K562 (cell line): ENCODE measurements at regions not wholly inside any gene's neighbourhood (a gene's known extent, or its start where the extent isn't known, plus 50 kb on each side); places are given as distances from the start of the nearest gene placed in this dataset.

Source experiments
- ATAC-seq: fragments of 200-7000 bp; cut with Tn5 transposase; 3 replicates; pipeline ENCODE4 v1.9.1; 2020; ENCODE audit warnings: moderate library complexity
- BruUV-seq: library from RNA; stranded (reverse); fragments of 400-500 nt; replicated peaks from 2 replicates; lab custom pipeline; 2021; lab: Mats Ljungman, UMichigan
- CTCF ChIA-PET: fragments of 300-600 bp; formaldehyde crosslinking; extraction: SDS; loops from one replicate; lab custom pipeline; 2021; ENCODE audit warnings: low intra/inter-chr PET ratio; lab: Yijun Ruan, JAX
- POLR2A ChIA-PET: fragments of 300-600, 350-650 bp; sonication (Branson Sonifier 250); formaldehyde crosslinking; extraction: SDS; loops from one replicate; lab custom pipeline; 2021; ENCODE audit warnings: antibody characterized with exemption, inconsistent platforms; lab: Yijun Ruan, JAX
- DNase-seq, 4 experiments: peaks; one replicate each; pipeline versions ENCODE4 v3.0.0 to v3.0.0-alpha.2; 2011 to 2018; ENCODE audit warnings: low spot score in 3 of 4, mixed read lengths in 3 of 4; ENCODE audit errors: extremely low read depth in 1 of 4
- FAIRE-seq: peaks from 2 replicates; lab custom pipeline; 2011; peaks lifted over from hg19 to GRCh38; lab: Jason Lieb, UNC
- H2AFZ ChIP-seq: 2 replicates; pipeline ENCODE4 v1.6.0; 2011; ENCODE audit warnings: low read depth, low read length, control low read depth, inconsistent platforms
- H3K27ac ChIP-seq: fragments of 200-600 bp; 3 replicates; pipeline ENCODE4 v1.8.0; 2011; ENCODE audit warnings: low read depth, mild to moderate bottlenecking, control low read depth, inconsistent platforms, low read length, moderate library complexity, mixed read lengths; ENCODE audit errors: extremely low read depth
- H3K27me3 ChIP-seq, 2 experiments: fragments of 300-600 bp in 1 of 2; 2 replicates in 1 of 2; 3 replicates in 1 of 2; pipeline versions ENCODE4 v1.6.0 to v1.8.0; 2011; ENCODE audit warnings: inconsistent platforms in 2 of 2, low read length in 2 of 2, mild to moderate bottlenecking in 1 of 2, mixed read lengths in 1 of 2, moderate library complexity in 1 of 2; ENCODE audit not compliant: control insufficient read depth in 2 of 2, insufficient read depth in 2 of 2
- H3K36me3 ChIP-seq: fragments of 300-600 bp; 3 replicates; pipeline ENCODE4 v1.8.0; 2011; ENCODE audit warnings: mild to moderate bottlenecking, low read length, inconsistent platforms; ENCODE audit not compliant: control insufficient read depth, insufficient read depth
- H3K4me1 ChIP-seq, 2 experiments: fragments of 200-600 bp in 1 of 2; replicated peaks in 1 of 2; 2 replicates in 1 of 2; 3 replicates in 1 of 2; pipeline versions ENCODE4 v1.5.1 to v1.8.0; 2011; ENCODE audit warnings: inconsistent platforms in 2 of 2, low read length in 2 of 2, mild to moderate bottlenecking in 1 of 2, mixed read lengths in 1 of 2, moderate library complexity in 1 of 2; ENCODE audit not compliant: control insufficient read depth in 2 of 2, insufficient read depth in 2 of 2
- H3K4me2 ChIP-seq: 2 replicates; pipeline ENCODE4 v1.6.1; 2011; ENCODE audit warnings: low read length, control low read depth, inconsistent platforms, mixed read lengths; ENCODE audit not compliant: insufficient read depth
- H3K4me3 ChIP-seq: fragments of 200-600 bp; sonication (generic), shearing (Covaris generic); 2 replicates; pipeline ENCODE4 v1.5.1; 2016; ENCODE audit warnings: control low read depth, inconsistent platforms
- H3K79me2 ChIP-seq: fragments of 200-600 bp; 3 replicates; pipeline ENCODE4 v1.8.0; 2011; ENCODE audit warnings: low read length, inconsistent platforms; ENCODE audit not compliant: control insufficient read depth, insufficient read depth
- H3K9ac ChIP-seq, 2 experiments: 2 replicates each; pipeline versions ENCODE4 v1.6.0 to v1.6.1; 2011; ENCODE audit warnings: low read depth in 2 of 2, low read length in 2 of 2, control low read depth in 1 of 2, inconsistent platforms in 1 of 2, mild to moderate bottlenecking in 1 of 2, mixed read lengths in 1 of 2; ENCODE audit not compliant: insufficient read depth in 1 of 2
- H3K9me1 ChIP-seq: one replicate; pipeline ENCODE4 v1.6.0; 2011; ENCODE audit warnings: inconsistent platforms, mild to moderate bottlenecking, low read length, moderate library complexity; ENCODE audit not compliant: control insufficient read depth, insufficient read depth
- H3K9me3 ChIP-seq: replicated peaks from 2 replicates; pipeline ENCODE4 v1.5.1; 2011; ENCODE audit warnings: low read depth, low read length, inconsistent platforms; ENCODE audit not compliant: control insufficient read depth, insufficient read depth
- H4K20me1 ChIP-seq: replicated peaks from 2 replicates; pipeline ENCODE4 v1.6.1; 2011; ENCODE audit warnings: low read length, inconsistent platforms, mixed read lengths; ENCODE audit not compliant: control insufficient read depth, insufficient read depth
- CTBP1 ChIP-seq: fragments of 450-650 bp; IDR thresholded peaks from 2 replicates; pipeline ENCODE4 v1.6.1; 2016; ENCODE audit warnings: borderline replicate concordance
- DPF2 ChIP-seq: fragments of 450-650 bp; IDR thresholded peaks from 2 replicates; pipeline ENCODE4 v1.6.1; 2016
- EGR1 ChIP-seq: fragments of 450-650 bp; conservative IDR thresholded peaks from 2 replicates; pipeline ENCODE4 v1.6.1; 2017; ENCODE audit warnings: mild to moderate bottlenecking
- KLF6 ChIP-seq: fragments of 250-450 bp; sonication (Bioruptor Pico); IDR thresholded peaks from 2 replicates; pipeline ENCODE4 v1.4.0; 2020; ENCODE audit warnings: mild to moderate bottlenecking, moderate library complexity, borderline replicate concordance
- NEUROD1 ChIP-seq: fragments of 150-350 bp; IDR thresholded peaks from 2 replicates; pipeline ENCODE4 v1.6.1; 2014; ENCODE audit warnings: borderline replicate concordance, low read length, low read depth; ENCODE audit not compliant: partially characterized antibody
- NRF1 ChIP-seq, 2 experiments: fragments of 450-650 bp; IDR thresholded peaks in 1 of 2; conservative IDR thresholded peaks in 1 of 2; 2 replicates each; pipeline ENCODE4 v1.6.1; 2014; ENCODE audit warnings: mild to moderate bottlenecking in 2 of 2
- ZNF551 ChIP-seq: fragments of 250-450 bp; sonication (Bioruptor Pico); IDR thresholded peaks from 2 replicates; pipeline ENCODE4 v1.5.0; 2021; ENCODE audit warnings: mild to moderate bottlenecking, moderate library complexity
- WGBS: fragments of 100-300 bp; shearing (Covaris generic); methylation state at CpG from one replicate; pipeline ENCODE4 v1.1.6; 2016; ENCODE audit warnings: low coverage, mixed read lengths; ENCODE audit not compliant: insufficient coverage; ENCODE audit errors: missing lambda C conversion rate; 5-methylcytosine and 5-hydroxymethylcytosine counted together
- in situ Hi-C: fragments of 300-500 bp; cut with MboI; formaldehyde crosslinking; loops from 4 replicates; pipeline ENCODE4 v1.15.0; 2018; ENCODE audit warnings: inconsistent platforms, mixed read lengths
- intact Hi-C: fragments of 100-400 bp; cut with micrococcal nuclease; formaldehyde crosslinking; loops from 2 replicates; pipeline ENCODE4 v1.14.2; 2022
- TF ChIP-seq, protein P1 (sequence below): fragments of 200-600 bp; sonication (generic); IDR thresholded peaks from one replicate; pipeline ENCODE4 v1.6.1; 2012; ENCODE audit warnings: mild to moderate bottlenecking, low read depth, low read length, inconsistent platforms
- TF ChIP-seq, protein P2 (sequence below): fragments of 250-450 bp; sonication (Bioruptor Pico); IDR thresholded peaks from 2 replicates; pipeline ENCODE4 v1.8.0; 2022; ENCODE audit warnings: inconsistent platforms

- no peaks in the 10 kb centered on the region for H4K20me1 ChIP-seq
- H3K4me1 ChIP-seq = no peaks in the 10 kb centered on the region
- H3K9ac ChIP-seq = no peak overlapping the region
- H2AFZ ChIP-seq = no peak overlapping the region
- no peaks in the 10 kb centered on the region for H3K9me1 ChIP-seq
- ATAC-seq = peak; percentile 46; the same call in 1 of the 3 replicates
- 7% methylated on average over 7 of the region's 7 CpGs for WGBS
- no peak overlapping the region for H3K4me3 ChIP-seq
- no TSS peak for BruUV-seq
- FAIRE-seq = no peak
- H3K79me2 ChIP-seq = no peaks in the 10 kb centered on the region
- no peaks in the 10 kb centered on the region for H3K36me3 ChIP-seq
- CTCF ChIA-PET = no interaction called here
- in situ Hi-C loops = no loop called here
- POLR2A ChIA-PET = interaction anchor here (0.7 to 2.2 kb wide), 4 partner anchors 10 to 21 kb away, joined by 3 to 8 read pairs (median 4); no protein-coding TSS in a partner anchor
- H3K4me2 ChIP-seq = no peak overlapping the region
- no peaks in the 10 kb centered on the region for H3K9me3 ChIP-seq
- DNase-seq = no peak
- H3K27ac ChIP-seq = no peak overlapping the region
- peaks cover 54 to 55% of the 10 kb centered on the region in 2 experiments for H3K27me3 ChIP-seq
- intact Hi-C loops = loop anchor here (10.0 kb wide), 2 partner anchors 98 to 172 kb away; partner anchors contain the start of gene SLC45A1
- TF ChIP-seq DPF2 (no peak), NEUROD1 (no peak), CTBP1 (no peak), ZNF551 (no peak), NRF1 (conservative IDR thresholded peaks at IDR 0.05 in 1 of 2, IDR thresholded peaks at IDR 0.05 in 1 of 2) (no peak), EGR1 (no peak), KLF6 (no peak)
- TF ChIP-seq, protein P1, sequence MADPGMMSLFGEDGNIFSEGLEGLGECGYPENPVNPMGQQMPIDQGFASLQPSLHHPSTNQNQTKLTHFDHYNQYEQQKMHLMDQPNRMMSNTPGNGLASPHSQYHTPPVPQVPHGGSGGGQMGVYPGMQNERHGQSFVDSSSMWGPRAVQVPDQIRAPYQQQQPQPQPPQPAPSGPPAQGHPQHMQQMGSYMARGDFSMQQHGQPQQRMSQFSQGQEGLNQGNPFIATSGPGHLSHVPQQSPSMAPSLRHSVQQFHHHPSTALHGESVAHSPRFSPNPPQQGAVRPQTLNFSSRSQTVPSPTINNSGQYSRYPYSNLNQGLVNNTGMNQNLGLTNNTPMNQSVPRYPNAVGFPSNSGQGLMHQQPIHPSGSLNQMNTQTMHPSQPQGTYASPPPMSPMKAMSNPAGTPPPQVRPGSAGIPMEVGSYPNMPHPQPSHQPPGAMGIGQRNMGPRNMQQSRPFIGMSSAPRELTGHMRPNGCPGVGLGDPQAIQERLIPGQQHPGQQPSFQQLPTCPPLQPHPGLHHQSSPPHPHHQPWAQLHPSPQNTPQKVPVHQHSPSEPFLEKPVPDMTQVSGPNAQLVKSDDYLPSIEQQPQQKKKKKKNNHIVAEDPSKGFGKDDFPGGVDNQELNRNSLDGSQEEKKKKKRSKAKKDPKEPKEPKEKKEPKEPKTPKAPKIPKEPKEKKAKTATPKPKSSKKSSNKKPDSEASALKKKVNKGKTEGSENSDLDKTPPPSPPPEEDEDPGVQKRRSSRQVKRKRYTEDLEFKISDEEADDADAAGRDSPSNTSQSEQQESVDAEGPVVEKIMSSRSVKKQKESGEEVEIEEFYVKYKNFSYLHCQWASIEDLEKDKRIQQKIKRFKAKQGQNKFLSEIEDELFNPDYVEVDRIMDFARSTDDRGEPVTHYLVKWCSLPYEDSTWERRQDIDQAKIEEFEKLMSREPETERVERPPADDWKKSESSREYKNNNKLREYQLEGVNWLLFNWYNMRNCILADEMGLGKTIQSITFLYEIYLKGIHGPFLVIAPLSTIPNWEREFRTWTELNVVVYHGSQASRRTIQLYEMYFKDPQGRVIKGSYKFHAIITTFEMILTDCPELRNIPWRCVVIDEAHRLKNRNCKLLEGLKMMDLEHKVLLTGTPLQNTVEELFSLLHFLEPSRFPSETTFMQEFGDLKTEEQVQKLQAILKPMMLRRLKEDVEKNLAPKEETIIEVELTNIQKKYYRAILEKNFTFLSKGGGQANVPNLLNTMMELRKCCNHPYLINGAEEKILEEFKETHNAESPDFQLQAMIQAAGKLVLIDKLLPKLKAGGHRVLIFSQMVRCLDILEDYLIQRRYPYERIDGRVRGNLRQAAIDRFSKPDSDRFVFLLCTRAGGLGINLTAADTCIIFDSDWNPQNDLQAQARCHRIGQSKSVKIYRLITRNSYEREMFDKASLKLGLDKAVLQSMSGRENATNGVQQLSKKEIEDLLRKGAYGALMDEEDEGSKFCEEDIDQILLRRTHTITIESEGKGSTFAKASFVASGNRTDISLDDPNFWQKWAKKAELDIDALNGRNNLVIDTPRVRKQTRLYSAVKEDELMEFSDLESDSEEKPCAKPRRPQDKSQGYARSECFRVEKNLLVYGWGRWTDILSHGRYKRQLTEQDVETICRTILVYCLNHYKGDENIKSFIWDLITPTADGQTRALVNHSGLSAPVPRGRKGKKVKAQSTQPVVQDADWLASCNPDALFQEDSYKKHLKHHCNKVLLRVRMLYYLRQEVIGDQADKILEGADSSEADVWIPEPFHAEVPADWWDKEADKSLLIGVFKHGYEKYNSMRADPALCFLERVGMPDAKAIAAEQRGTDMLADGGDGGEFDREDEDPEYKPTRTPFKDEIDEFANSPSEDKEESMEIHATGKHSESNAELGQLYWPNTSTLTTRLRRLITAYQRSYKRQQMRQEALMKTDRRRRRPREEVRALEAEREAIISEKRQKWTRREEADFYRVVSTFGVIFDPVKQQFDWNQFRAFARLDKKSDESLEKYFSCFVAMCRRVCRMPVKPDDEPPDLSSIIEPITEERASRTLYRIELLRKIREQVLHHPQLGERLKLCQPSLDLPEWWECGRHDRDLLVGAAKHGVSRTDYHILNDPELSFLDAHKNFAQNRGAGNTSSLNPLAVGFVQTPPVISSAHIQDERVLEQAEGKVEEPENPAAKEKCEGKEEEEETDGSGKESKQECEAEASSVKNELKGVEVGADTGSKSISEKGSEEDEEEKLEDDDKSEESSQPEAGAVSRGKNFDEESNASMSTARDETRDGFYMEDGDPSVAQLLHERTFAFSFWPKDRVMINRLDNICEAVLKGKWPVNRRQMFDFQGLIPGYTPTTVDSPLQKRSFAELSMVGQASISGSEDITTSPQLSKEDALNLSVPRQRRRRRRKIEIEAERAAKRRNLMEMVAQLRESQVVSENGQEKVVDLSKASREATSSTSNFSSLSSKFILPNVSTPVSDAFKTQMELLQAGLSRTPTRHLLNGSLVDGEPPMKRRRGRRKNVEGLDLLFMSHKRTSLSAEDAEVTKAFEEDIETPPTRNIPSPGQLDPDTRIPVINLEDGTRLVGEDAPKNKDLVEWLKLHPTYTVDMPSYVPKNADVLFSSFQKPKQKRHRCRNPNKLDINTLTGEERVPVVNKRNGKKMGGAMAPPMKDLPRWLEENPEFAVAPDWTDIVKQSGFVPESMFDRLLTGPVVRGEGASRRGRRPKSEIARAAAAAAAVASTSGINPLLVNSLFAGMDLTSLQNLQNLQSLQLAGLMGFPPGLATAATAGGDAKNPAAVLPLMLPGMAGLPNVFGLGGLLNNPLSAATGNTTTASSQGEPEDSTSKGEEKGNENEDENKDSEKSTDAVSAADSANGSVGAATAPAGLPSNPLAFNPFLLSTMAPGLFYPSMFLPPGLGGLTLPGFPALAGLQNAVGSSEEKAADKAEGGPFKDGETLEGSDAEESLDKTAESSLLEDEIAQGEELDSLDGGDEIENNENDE = no peak
- TF ChIP-seq, protein P2, sequence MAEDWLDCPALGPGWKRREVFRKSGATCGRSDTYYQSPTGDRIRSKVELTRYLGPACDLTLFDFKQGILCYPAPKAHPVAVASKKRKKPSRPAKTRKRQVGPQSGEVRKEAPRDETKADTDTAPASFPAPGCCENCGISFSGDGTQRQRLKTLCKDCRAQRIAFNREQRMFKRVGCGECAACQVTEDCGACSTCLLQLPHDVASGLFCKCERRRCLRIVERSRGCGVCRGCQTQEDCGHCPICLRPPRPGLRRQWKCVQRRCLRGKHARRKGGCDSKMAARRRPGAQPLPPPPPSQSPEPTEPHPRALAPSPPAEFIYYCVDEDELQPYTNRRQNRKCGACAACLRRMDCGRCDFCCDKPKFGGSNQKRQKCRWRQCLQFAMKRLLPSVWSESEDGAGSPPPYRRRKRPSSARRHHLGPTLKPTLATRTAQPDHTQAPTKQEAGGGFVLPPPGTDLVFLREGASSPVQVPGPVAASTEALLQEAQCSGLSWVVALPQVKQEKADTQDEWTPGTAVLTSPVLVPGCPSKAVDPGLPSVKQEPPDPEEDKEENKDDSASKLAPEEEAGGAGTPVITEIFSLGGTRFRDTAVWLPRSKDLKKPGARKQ (CRISPR knock-in tag) = no peak
Observed at GRCh38 chr1:8142955-8143629, 117.0 kb upstream of the ERRFI1 start.
